Suprapubic skin (tissue), 4 donors: ENCODE measurements at regions not wholly inside any gene's neighbourhood (a gene's known extent, or its start where the extent isn't known, plus 50 kb on each side); places are given as distances from the start of the nearest gene placed in this dataset.

Experiments
- DNase-seq, 2 donors: peaks; one replicate each; pipeline ENCODE4 v3.0.0-alpha.2; 2019; ENCODE audit warnings: low spot score in 2 of 2
- H3K27ac ChIP-seq: fragments of 200-600 bp; sonication (generic); one replicate; pipeline ENCODE4 v1.5.1; 2019
- H3K27me3 ChIP-seq: fragments of 200-600 bp; sonication (generic); one replicate; pipeline ENCODE4 v1.5.1; 2019
- H3K36me3 ChIP-seq: fragments of 200-600 bp; sonication (generic); one replicate; pipeline ENCODE4 v1.5.1; 2019
- H3K4me1 ChIP-seq: fragments of 200-600 bp; sonication (generic); one replicate; pipeline ENCODE4 v1.5.1; 2019
- H3K4me3 ChIP-seq: fragments of 200-600 bp; sonication (generic); one replicate; pipeline ENCODE4 v1.5.1; 2019; ENCODE audit warnings: mild to moderate bottlenecking
- H3K9me3 ChIP-seq: fragments of 200-600 bp; sonication (generic); one replicate; pipeline ENCODE4 v1.5.1; 2019
- EP300 ChIP-seq: sonication (generic); formaldehyde crosslinking; IDR thresholded peaks from one replicate; pipeline ENCODE4 v1.6.1; 2017; ENCODE audit warnings: antibody characterized with exemption
- POLR2A ChIP-seq, 2 donors: fragments of 450-650 bp; IDR thresholded peaks; one replicate each; pipeline ENCODE4 v1.6.1; 2017; ENCODE audit warnings: antibody characterized with exemption in 2 of 2, mild to moderate bottlenecking in 2 of 2, moderate library complexity in 2 of 2
- POLR2AphosphoS5 ChIP-seq, 3 donors: sonication (generic); formaldehyde crosslinking; IDR thresholded peaks; one replicate each; pipeline ENCODE4 v1.6.1; 2017; ENCODE audit warnings: antibody characterized with exemption in 3 of 3
- WGBS: methylation state at CpG from one replicate; pipeline ENCODE4 v1.1.5; 2018; 5-methylcytosine and 5-hydroxymethylcytosine counted together
- TF ChIP-seq, protein P1 (sequence below), 2 donors: fragments of 200-600 bp in 1 of 2; fragments of 450-650 bp in 1 of 2; sonication (generic) in 1 of 2; IDR thresholded peaks; one replicate each; pipeline ENCODE4 v1.5.1; 2016 to 2019; ENCODE audit warnings: antibody characterized with exemption in 2 of 2, mild to moderate bottlenecking in 1 of 2, moderate library complexity in 1 of 2

DNA sequence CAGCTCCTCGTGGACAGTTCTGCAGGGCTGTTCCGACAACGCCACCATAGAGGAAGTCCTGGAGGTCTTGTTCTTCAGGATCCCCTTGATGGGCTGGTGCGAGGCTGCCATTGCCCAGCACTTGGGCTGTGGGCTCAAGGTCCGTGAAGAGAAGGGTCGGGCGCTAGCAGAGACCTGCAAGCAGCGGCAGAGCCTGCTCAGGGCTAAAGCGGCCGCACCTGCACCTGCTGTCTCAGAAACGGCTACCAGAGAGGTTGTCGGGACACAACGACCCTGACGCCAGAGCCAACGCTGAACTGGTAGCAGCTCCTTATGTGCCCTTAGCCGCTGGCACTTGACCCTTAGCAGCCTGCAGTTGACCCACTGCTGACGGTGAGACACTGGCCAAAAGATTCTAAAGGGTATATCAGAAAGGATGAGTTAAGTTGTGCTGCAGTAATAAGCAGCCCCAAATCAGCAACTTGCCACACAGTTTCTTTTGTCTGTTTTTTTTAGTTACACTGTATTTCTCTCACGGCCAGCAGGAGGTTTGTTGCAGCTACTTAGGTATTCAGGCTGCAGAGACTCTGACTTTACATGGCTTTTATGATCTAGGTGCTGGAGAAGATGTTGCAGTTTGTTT lies 55.5 kb upstream of the ST6GAL2 start:
- H3K36me3 ChIP-seq, result no peaks in the 10 kb centered on the region
- WGBS, result 89% methylated on average over 17 of the region's 18 CpGs
- no peak for DNase-seq

DNA sequence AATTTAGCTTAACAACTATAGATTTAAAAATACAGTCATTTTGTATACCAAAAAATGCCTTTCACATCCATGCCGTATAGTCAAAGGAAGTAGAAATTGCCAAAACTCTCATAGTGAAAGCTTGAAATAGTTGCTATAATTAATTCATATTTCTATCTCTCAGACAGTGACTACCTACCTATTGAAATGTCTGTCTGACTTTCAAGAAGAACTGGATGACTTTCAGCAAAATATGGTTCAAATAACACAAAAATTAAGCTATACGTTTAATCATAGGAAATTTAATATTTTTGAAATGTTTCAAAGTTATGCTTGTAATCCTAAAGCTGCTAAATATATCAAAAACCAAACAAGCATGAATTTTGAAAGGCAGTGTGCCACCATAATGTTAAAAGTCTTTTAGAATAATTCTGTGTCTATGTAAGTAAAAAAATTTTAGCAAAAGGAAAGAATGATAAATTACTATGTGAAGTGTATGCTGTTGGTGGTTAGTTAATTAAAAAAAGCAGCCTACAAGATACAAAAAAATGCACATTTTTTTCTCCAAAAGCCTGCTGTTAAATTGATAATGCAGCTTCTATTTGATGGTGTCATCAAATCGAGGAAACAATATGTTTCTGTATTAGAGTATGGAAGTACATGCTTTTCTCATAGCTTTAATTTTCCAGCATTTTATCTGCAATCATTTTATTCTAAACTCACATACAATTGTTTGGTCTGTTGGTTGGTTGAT lies 57.7 kb upstream of the ST6GAL2 start:
- TF ChIP-seq EP300, result no peak
- TF ChIP-seq, protein P1, sequence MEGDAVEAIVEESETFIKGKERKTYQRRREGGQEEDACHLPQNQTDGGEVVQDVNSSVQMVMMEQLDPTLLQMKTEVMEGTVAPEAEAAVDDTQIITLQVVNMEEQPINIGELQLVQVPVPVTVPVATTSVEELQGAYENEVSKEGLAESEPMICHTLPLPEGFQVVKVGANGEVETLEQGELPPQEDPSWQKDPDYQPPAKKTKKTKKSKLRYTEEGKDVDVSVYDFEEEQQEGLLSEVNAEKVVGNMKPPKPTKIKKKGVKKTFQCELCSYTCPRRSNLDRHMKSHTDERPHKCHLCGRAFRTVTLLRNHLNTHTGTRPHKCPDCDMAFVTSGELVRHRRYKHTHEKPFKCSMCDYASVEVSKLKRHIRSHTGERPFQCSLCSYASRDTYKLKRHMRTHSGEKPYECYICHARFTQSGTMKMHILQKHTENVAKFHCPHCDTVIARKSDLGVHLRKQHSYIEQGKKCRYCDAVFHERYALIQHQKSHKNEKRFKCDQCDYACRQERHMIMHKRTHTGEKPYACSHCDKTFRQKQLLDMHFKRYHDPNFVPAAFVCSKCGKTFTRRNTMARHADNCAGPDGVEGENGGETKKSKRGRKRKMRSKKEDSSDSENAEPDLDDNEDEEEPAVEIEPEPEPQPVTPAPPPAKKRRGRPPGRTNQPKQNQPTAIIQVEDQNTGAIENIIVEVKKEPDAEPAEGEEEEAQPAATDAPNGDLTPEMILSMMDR (IDR thresholded peaks at IDR 0.05), result no peak
- no peak for TF ChIP-seq POLR2AphosphoS5 (IDR thresholded peaks at IDR 0.05)
- TF ChIP-seq POLR2A (IDR thresholded peaks at IDR 0.05), result no peak
- no peaks in the 10 kb centered on the region for H3K27me3 ChIP-seq
- H3K4me3 ChIP-seq, result no peak overlapping the region
- H3K36me3 ChIP-seq, result no peaks in the 10 kb centered on the region
- no peaks in the 10 kb centered on the region for H3K4me1 ChIP-seq
- no peaks in the 10 kb centered on the region for H3K9me3 ChIP-seq
- H3K27ac ChIP-seq, result no peak overlapping the region
- 54% methylated on average over 3 of the region's 3 CpGs for WGBS
- no peak for DNase-seq

More for the DNA sequence above, 55.5 kb upstream of the ST6GAL2 start:
- Histone ChIP-seq H3K9me3 (no peaks in the 10 kb centered on the region), H3K27me3 (no peaks in the 10 kb centered on the region), H3K27ac (no peak overlapping the region), H3K4me1 (no peaks in the 10 kb centered on the region), H3K4me3 (no peak overlapping the region)
- TF ChIP-seq POLR2AphosphoS5 (IDR thresholded peaks at IDR 0.05) (no peak), POLR2A (IDR thresholded peaks at IDR 0.05) (no peak), EP300 (no peak)
- TF ChIP-seq, protein P1 (IDR thresholded peaks at IDR 0.05), result no peak

GRCh38 chr2:106944215-106944614 lies 58.2 kb upstream of the ST6GAL2 start:
- H3K4me1 ChIP-seq, result no peaks in the 10 kb centered on the region
- H3K4me3 ChIP-seq, result no peak overlapping the region
- H3K36me3 ChIP-seq, result no peaks in the 10 kb centered on the region
- no peaks in the 10 kb centered on the region for H3K27me3 ChIP-seq
- DNase-seq, result no peak
- WGBS, result 69% methylated on average over 5 of the region's 5 CpGs
- no peak overlapping the region for H3K27ac ChIP-seq
- no peaks in the 10 kb centered on the region for H3K9me3 ChIP-seq
- no peak for TF ChIP-seq POLR2AphosphoS5 (IDR thresholded peaks at IDR 0.05)
- TF ChIP-seq EP300, result no peak
- TF ChIP-seq, protein P1 (IDR thresholded peaks at IDR 0.05), result no peak
- TF ChIP-seq POLR2A (IDR thresholded peaks at IDR 0.05), result no peak

GRCh38 chr2:106948540-106948939 lies 62.6 kb upstream of the ST6GAL2 start:
- no peak overlapping the region for H3K27ac ChIP-seq
- TF ChIP-seq, protein P1 (IDR thresholded peaks at IDR 0.05), result no peak
- TF ChIP-seq POLR2A (IDR thresholded peaks at IDR 0.05) (no peak), POLR2AphosphoS5 (IDR thresholded peaks at IDR 0.05) (no peak), EP300 (no peak)
- H3K36me3 ChIP-seq, result no peaks in the 10 kb centered on the region
- no peaks in the 10 kb centered on the region for H3K4me1 ChIP-seq
- no peaks in the 10 kb centered on the region for H3K27me3 ChIP-seq
- no peaks in the 10 kb centered on the region for H3K9me3 ChIP-seq
- no peak overlapping the region for H3K4me3 ChIP-seq
- no peak for DNase-seq

DNA sequence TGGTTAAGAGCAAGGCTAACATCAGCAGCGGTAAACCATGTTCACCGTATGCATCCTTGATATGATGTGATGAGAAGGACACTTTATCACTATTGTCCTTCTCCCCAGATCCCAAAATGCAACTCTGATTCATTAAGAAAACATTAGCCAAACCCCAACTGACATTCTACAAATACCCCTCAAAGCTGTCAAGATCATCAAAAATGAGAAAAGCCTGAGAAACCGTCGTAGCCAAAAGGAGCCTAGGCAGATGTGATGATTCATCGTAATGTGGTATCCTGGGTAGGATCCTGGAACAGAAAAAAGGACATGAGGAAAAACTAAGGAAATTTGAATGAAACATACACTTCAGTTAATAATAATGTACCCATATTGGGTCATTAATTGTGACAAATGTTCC lies 67.3 kb upstream of the ST6GAL2 start:
- H3K4me1 ChIP-seq, result no peaks in the 10 kb centered on the region
- no peaks in the 10 kb centered on the region for H3K9me3 ChIP-seq
- TF ChIP-seq EP300 (no peak), POLR2AphosphoS5 (IDR thresholded peaks at IDR 0.05) (no peak), POLR2A (IDR thresholded peaks at IDR 0.05) (no peak)
- TF ChIP-seq, protein P1 (IDR thresholded peaks at IDR 0.05), result no peak
- no peaks in the 10 kb centered on the region for H3K36me3 ChIP-seq
- no peak for DNase-seq
- H3K27ac ChIP-seq, result no peak overlapping the region
- no peak overlapping the region for H3K4me3 ChIP-seq
- no peaks in the 10 kb centered on the region for H3K27me3 ChIP-seq
- 80% methylated on average over 5 of the region's 5 CpGs for WGBS
